ENCODE measurements at regions not wholly inside any gene's neighbourhood (a gene's known extent, or its start where the extent isn't known, plus 50 kb on each side); places are given as distances from the start of the nearest gene placed in this dataset.

- TF ChIP-seq POLR2AphosphoS5 (IDR thresholded peaks at IDR 0.05) (no peak), CTCF (IDR thresholded peaks at IDR 0.05) (no peak), POLR2A (IDR thresholded peaks at IDR 0.05) (no peak)
Observed at GRCh38 chr20:7352165-7352564, 584.7 kb downstream of the BMP2 start.
